GM18861 (cell line): ENCODE measurements at regions not wholly inside any gene's neighbourhood (a gene's known extent, or its start where the extent isn't known, plus 50 kb on each side); places are given as distances from the start of the nearest gene placed in this dataset.

Experiments
- ATAC-seq: cut with Tn5 transposase; IDR thresholded peaks from one replicate; pipeline ENCODE4 v1.9.1; 2021; ENCODE audit not compliant: unreplicated experiment

DNA sequence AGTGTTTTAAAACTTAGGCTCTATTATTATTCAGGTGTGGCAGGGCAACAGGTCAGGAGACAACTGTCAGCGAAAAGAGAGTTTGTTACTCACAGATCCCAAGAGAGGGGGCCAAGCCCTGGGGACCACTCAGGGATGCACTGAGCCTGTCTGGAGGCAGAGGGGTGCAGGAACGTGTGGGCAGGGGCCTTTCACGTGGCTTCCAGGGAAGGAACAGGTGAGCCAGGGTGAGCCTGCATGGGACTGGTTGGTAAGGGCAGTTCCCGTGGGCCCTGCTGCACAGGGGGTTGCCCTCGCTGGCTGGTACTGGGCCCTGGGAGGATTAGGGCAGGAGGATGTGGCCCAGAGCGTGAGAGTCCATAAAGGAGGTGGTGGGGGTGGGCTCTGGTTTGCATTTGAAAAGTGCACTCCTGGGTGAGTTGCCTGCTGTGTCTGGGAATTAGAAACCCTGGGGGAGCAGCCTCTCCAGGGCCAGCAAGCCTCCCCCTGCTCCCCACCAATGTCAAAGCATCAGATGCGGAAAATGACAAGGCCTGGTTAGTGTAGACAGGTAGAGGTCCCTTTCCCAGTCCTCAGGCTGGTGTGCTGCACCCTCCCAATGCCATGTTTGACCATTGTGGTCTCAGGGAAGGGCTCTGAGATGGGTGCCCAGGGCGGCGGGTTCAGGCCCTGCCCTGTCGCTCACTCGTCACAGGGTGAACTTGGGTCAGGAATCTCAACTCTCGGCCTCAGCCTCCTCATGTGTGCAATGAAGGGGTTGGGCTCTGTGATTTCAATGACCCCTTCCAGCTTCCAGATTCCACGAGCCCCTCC, 127.4 kb upstream of the RPS6KA2 start:
- ATAC-seq: no peak

DNA sequence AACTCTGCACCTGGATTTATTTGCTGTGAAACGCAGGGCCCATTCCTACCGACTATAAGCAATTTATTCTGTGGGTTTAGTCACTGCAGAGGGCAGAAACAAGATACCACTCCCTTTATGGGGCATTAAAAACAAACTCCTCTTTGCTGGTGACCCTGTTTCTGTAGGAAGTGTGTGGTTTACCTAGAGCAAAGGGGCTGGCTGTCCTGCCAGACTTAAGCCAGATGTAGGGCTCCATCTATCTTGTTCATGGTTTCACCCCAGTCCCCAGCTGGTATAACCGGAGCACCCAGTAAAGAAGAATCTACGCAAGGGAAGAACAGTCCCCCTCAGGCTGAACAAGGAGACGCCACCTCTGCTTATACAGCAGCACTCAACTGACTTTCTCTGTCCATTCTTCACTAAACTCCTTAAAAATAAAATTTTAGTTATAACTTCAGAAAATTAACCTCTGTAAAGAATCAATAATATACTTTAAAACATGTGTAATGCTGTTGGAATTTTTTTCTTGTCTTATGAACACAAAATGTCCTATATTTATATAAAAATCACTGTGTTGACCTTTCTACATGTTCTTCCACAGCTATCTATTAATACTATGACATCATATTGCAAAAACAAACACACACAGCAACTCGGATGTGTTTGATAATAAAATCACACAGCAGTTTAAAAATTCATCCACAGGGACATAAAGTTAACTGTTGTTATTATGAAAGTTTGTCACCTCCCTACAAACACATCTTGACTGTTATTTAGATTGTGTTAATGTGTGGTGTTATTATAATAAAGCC, 126.1 kb upstream of the RPS6KA2 start:
- ATAC-seq: no peak

DNA sequence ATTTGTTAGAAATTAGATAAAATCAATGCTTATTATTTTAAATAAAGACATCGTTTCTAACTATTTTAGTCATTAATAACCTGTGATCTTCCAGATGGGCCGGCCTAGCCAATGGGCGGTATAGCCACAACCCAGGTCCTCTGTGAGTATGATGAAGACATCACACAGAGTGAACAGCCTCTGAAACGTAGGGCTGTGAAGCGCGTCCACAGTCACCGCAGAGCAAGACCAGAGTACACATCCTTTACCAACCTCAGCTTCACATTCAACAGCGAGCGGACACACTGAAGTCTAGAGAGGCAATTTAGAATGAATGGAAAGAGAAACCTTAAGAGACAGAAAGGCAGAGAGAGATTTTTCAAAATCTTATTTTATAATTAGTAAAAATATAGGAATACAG, 125.0 kb upstream of the RPS6KA2 start:
- peak; percentile 95 for ATAC-seq

DNA sequence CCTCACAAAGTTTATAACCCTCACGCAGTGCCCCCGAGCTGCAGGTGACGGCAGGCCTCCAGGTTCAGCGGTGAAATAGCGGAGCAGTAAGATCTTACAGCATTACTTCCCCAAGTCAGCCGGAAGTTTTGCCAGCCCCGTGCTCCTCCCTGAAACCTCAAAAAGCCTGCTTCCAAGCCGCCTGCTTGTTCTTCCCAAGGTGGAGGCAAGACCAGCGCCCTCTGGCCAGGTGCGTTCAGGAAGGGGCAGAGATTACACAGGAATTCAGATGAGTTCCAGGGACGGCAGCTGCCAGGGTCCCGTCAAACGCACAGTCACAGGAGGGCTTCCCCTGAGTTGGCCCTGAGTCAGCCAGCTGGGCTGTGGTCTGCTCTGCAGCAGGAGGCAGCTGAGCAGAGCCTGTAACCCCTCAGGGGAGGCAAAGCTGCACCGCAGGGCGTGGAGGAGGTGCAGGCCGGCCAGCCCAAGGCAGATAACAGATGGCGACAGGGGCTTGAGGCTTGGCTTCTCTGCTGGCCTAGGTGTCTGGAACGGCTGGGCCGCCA, 124.1 kb upstream of the RPS6KA2 start:
- ATAC-seq: peak; percentile 70

DNA sequence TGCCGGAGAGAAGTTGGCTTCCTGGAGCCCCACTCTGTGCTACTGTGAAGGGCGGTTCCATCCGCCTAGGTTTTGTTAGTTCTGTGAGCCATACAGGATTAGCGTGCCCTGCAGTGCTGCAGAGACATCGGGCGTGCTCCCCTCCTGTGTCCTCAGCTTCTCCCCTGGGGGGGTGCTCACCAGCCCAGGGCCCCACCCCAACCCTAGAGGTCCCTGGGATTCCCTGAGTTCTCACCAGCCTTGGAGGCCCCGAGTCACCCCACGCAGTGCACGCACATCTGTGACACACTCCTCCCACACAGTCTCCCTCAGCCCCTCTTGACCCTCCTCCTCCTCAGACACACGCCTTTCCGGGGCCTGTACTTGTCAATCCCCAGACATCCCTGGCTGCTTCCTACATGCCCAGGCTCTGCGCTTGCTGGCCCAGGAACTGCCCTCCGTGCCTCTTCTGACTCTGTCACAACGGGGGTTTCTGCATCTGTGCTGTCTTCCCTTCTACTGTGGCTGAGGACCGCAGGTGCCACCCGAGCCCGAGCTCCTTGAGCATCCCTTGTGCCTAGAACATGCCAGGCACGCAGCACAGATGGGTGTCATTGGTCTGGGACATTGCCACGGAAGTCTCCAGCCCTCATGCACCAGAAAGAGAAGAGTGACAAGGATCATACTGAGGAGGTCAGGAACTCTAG, 123.2 kb upstream of the RPS6KA2 start:
- ATAC-seq: no peak

DNA sequence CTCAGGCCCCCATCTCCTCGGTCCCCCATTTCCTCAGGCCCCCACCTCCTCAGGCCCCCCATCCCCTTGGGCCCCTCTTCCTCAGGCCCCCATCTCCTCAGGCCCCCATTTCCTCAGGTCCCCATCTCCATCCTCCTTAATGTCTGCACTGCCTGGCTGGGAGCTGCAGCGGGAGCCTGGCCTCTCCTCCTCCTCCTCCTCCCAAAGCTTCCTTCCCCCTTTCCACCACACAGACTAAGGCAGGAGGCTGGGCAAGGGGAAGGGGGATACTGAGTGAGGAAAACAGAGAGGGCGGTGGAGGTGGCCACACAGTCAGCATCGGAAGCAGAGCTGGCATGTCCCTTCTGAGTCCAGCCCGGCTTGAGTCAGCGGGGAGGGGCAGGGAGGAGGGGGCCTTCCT, 122.6 kb upstream of the RPS6KA2 start:
- ATAC-seq: no peak

DNA sequence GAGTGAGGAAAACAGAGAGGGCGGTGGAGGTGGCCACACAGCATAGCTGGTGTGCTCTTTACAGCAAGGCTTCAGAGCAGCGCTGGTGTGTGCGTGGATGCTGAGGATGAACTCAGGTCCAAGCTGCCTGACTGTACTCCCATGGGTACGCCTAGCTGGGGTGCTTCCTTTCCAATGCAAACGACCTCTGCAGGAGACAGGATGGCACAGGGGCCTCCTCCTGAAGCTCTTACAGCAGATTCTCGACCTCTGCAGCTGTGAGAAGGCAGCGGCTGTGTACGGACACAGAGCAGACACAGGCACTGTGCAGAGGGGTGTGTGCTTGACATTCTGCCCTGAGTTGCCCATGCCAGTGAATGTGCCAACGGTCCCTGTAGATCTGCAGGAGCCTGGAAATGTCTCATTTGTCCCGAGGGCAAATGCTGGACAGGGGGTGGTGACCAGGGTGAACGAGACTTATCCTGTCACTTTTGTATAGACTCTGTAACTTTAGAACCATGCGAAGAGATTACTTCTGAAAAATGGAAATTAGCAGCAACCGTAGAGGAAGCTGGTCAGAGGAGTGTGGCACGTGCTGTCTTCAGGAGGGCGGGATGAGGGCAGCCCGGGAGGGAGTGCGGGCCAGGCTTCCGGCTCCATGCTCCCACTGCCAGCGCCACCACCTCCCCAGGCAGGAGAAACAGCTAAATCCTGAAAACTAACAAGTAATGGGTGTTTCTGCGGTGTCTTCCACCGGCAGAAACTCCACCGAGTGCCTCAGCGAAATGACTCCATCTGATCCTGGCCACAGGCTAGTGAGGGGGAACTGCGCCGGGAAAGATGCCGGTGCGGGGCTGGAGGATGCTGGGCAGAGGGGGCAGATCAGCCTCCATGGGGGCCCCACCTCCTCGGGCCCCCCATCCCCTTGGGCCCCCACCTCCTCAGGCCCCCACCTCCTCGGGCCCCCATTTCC, 120.9 kb upstream of the RPS6KA2 start:
- ATAC-seq: no peak

DNA sequence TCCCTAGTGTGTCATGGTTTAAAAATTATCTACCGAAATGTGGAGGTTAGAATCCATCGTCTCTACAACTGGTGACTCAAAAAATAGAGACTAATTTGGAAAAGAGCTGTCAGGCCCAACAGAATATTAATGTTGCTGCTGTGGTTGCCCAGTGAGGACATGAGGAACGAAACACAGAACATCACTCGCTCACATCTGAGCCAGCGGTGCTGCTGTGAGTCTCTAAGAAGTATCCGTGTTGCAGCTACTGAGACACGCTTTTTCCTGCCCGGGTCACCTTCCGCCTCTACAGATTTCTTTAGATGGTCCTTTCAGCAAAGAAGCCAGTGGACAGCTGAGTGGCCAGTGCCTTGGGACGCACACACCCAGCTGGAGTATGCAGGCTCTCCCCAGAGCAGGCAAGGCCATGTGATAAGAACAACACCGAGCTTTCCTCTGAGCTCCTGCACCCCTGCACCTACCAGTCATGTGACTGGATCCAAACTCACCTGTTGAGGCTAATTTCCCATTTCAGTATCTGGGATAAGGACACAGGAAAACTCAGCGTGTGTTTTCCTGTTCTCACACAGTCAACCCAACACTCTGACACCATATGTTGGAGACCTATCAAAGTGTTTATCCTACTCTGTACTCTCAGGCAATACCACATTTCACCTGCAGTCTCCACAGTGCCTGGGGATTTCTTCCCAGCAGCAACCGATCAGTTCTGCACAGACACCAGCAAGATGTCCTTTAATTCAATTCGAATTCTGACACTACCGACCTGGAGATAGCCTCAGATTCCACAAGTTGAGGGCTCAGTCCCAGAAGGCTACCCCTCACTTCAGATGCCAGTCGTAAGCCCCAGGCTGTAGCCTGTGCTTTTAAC, 119.0 kb upstream of the RPS6KA2 start:
- no peak for ATAC-seq

DNA sequence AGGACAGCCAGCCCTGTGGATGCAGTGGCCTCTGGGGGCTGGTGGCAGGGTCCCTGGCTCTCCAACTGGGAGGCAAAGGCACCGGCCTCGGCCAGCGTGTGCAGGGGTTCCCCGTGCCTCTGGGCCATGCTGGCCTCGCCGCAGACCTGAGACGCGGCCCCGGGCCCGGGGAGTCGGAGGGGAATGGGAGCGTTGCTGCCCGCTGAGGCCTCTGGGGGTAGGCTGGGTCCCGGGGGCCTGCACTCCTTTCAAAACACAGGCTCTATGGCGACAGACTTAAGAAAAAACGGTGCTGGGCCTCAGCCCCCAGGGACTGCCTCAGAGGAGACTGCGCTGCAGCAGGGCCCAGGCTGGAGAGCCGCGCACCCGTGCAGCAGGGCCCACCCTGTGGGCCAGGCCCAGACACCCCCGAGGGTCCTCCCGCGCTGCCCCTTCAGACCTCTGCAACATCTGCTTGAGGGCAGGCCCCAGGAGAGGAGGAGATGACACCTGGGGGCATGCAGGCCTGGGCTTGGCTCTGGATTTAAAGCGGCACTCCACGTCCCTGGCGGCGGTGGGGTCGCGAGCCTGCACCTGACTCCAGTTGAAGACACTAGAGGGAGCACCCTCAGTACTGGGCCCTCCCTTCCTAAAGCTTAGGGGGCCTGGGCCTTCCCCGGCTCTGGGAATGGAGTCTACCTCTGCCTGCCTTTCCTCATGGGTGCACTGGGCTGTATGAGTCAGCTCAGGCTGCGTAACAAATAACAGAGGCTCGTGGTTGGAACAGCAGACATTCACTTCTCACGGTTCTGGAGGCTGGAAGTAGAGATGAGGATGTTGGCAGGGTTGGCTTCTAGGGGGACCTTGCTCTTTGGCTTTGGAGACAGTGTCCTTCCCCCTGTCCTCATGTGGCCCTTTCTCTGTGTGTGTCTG, 117.4 kb upstream of the RPS6KA2 start:
- ATAC-seq: no peak

DNA sequence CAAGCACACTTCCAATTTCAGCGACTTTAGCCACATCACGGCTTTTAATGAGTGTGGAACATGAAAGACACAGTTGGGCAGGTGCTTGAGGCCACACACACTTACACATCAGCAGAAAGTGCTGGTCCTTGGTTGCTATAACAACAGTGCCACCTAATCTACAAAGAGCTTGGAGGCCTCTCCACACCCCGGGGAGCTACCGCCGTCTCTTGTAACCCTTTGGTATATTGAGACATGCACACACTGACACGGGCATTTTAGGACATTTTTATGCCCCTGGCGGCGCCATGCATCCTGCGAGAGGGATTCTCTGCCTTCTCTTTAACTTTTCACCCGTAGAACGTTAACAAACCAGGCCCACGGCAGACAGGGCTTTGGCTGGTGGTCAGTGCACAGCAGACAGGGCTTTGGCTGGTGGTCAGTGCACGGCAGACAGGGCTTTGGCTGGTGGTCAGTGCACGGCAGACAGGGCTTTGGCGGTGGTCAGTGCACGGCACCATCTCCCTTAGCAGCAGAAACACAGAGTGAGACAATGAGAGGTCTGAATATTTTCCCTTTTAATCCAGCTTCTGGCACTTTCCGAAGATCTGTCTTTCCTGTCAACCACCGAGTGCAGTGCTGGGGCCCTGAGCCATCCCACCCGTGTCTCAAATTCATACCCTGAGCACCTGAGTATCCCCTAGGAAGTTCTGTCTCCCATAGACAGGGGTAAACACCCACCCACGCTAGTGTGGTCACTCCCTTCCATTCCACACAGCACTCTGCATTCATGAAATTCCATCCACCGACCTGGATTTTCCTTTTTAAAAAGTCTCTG, 116.6 kb upstream of the RPS6KA2 start:
- ATAC-seq: no peak

DNA sequence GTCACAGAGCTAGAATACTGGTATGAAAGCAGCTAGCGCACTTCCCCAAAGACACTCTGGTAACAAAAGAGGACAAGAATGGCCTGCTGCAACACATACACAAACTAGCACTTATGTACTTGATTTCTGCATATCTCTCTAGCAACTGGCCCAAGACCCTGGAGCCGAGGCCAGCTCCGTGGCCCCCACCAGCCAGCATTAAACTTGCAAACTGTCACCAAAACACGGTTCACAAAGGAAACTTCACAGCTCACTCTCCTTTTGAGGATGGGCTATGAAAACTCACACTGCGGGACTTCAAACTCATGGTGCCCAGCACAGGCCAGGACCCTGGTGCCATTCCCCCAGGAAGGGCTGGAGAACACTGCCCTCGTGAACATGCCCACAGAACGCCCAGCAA, 115.9 kb upstream of the RPS6KA2 start:
- no peak for ATAC-seq

DNA sequence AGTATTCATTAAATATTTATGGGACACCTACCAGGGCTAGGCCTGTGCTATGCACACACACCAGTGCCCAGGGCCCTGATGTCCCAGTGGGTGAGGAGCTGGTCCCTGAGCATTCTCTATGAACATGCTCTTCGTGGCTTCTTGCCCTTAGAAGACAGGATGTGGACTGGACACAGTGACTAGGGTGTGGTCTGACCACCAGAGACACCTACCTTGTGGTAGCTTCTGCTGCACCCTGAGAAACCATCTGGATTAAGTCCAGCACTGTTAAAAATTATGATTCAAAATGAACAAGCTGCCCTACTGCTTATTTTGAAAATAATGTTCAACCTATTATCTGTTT, 112.9 kb upstream of the RPS6KA2 start:
- no peak for ATAC-seq

DNA sequence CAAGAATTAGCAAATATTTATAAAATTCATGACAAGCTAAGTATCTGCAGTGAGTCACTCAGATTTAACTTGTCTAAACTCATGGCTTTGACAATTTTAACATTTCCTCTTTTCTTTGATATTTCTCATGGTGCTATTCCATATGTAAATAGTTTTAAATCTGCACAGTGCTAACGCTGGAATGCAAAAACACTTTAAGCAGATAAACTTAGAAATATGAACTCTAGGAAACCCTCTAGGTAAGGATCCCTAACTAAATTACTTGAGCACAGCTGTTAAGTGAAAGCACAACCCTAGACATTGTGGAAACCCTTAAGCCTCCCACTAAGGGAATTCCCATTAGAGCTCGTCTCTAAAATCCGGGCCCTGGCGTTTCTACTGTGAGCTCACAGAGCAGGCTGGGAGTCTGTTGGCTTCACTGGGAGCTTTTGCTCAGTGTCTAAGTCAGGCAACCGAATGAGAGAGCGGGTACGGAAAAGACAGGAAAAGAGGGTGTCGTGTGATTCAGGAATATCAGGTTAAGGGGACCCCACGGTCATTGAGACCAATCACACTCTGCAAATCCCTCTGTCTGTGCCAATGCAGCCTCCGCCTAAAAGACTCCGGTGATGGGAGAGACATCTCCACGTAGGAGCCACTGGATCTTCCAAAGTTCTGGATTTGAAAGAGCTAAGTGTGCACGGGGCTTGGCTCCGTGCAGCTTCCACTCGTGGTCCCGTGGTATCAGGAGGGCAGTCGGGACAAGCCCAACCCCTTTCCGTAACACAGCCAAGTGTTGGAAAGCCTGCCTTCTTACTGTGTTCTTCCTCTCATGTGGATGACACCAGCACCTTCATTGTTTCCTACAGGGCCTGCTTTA, 112.3 kb upstream of the RPS6KA2 start:
- no peak for ATAC-seq

DNA sequence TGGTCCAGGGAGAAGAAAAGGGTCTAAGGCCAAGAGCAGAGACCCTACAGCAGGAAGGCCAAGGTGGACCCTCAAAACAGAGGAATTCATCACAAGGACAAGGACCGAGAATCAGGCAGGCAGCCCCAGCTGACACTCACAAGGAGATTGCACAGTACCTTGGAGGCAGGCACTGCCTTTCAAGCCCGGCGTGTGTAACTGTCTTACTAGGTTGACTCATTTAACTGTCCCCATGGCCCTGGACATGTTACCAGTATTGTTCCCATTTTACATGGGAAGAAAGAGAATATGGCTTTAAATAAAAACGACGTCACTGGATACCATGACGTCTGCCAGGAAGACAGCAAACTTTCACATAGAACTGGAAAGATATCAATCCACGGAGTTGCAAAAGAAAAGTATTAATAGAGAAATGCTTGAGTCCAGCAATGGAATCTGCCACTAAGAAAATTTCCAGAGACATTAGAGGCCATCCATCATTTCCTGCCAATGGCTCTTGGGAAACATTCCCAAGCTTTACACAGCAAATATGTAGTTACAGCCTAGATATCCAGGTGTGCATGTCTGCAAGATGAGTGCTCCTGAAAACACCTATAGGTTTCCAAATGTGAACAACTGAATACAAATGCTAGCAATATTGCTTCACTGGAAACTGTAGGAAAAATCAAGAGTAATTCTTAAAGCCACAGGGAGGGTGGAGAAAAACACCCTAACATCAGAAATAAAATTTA, 111.5 kb upstream of the RPS6KA2 start:
- no peak for ATAC-seq

DNA sequence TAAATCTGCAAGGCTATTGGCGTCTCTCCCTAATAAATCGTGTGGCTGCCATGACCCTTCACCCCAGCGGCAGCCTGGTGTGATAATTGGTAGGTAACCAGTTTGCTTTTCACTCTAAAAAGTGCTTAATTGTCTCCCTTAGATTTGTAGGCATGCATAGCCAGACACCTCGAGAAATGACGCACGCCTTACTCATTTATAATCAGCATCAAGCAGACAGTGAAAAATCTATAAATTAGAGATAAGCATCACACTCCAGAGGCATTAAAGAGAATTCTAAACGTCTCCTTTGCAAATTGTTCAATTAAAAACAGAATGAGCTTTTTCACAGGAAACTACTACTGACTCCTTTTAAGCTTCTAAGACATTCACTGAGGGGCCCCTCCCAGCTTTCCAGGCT, 110.2 kb upstream of the RPS6KA2 start:
- no peak for ATAC-seq

DNA sequence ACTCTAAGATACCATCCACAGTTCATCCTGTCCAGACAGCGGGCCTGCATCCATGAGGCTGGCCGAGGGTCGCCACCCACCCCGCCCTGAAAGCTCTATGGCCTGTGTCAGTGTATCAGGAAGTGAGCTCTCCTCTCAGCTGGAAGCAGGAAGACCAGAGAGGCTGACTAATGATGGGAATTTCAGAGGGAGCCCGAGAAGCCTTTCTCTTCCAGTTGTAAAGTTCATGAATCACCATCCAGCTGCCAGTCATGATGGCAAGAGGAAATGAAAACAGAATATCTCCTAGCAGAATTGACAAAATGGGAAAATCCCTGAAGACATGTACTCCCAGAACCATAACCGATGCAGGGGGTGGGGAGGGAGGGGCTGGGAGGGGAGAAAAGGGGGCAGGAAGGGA, 109.6 kb upstream of the RPS6KA2 start:
- no peak for ATAC-seq
